Naive thymus-derived CD8-positive, alpha-beta T cell (primary cell): ENCODE measurements at regions not wholly inside any gene's neighbourhood (a gene's known extent, or its start where the extent isn't known, plus 50 kb on each side); places are given as distances from the start of the nearest gene placed in this dataset.

Experiments
- ATAC-seq, 2 donors: fragments of 150-1000 bp; cut with Tn5 transposase in 1 of 2; sonication (Bioruptor Pico), chemical (Tn5 transposase) in 1 of 2; 1 replicate in 1 of 2; 2 replicates in 1 of 2; pipeline ENCODE4 v1.10.0; 2021; ENCODE audit warnings: mild to moderate bottlenecking in 2 of 2, moderate library complexity in 2 of 2
- POLR2A ChIA-PET: fragments of 350-600 bp; sonication (Branson Sonifier 250); formaldehyde crosslinking; loops from one replicate; lab custom pipeline; 2021; ENCODE audit warnings: antibody characterized with exemption; lab: Charles Lee
- DNase-seq, 10 donors: peaks; one replicate each; pipeline versions ENCODE4 v3.0.0 to v3.0.0-alpha.2; 2020 to 2022
- H3K27ac Mint-ChIP-seq, 10 donors: one replicate each; pipeline ENCODE4 v1.8.0; 2020 to 2022; ENCODE audit warnings: mild to moderate bottlenecking in 10 of 10, mixed read lengths in 10 of 10, moderate library complexity in 4 of 10, inconsistent platforms in 1 of 10
- H3K27me3 Mint-ChIP-seq, 5 donors: one replicate each; pipeline ENCODE4 v1.8.0; 2021 to 2022; ENCODE audit warnings: mixed read lengths in 5 of 5
- H3K36me3 Mint-ChIP-seq, 3 donors: one replicate each; pipeline ENCODE4 v1.8.0; 2020 to 2022; ENCODE audit warnings: mixed read lengths in 3 of 3, mild to moderate bottlenecking in 2 of 3, inconsistent platforms in 1 of 3
- H3K4me1 Mint-ChIP-seq, 4 donors: one replicate each; pipeline ENCODE4 v1.8.0; 2021 to 2022; ENCODE audit warnings: mixed read lengths in 4 of 4
- H3K4me3 Mint-ChIP-seq, 10 donors: one replicate each; pipeline ENCODE4 v1.8.0; 2020 to 2022; ENCODE audit warnings: mild to moderate bottlenecking in 10 of 10, mixed read lengths in 10 of 10, moderate library complexity in 6 of 10, inconsistent platforms in 1 of 10
- H3K9me3 Mint-ChIP-seq, 9 donors: one replicate each; pipeline ENCODE4 v1.8.0; 2020 to 2022; ENCODE audit warnings: mixed read lengths in 9 of 9, mild to moderate bottlenecking in 3 of 9, inconsistent platforms in 1 of 9, moderate library complexity in 1 of 9

GRCh38 chr2:41498781-41499180, 549.0 kb upstream of the PKDCC start:
- ATAC-seq: no peak
- Mint-ChIP-seq H3K4me1 (no peaks in the 10 kb centered on the region), H3K9me3 (peaks cover 20 to 68% (median 42%) of the 10 kb centered on the region in 9 donors), H3K27ac (no peak overlapping the region), H3K36me3 (peaks cover 0 to 33% (median 9%) of the 10 kb centered on the region in 3 donors), H3K27me3 (peaks cover 0 to 3% (median 0%) of the 10 kb centered on the region in 5 donors), H3K4me3 (no peak overlapping the region)
- DNase-seq: no peak
- POLR2A ChIA-PET: no interaction called here

- no peaks in the 10 kb centered on the region for H3K4me1 Mint-ChIP-seq
- no peak overlapping the region for H3K27ac Mint-ChIP-seq
- peaks cover 2 to 48% (median 32%) of the 10 kb centered on the region in 9 donors for H3K9me3 Mint-ChIP-seq
- POLR2A ChIA-PET: no interaction called here
- H3K27me3 Mint-ChIP-seq: peaks cover 0 to 3% (median 0%) of the 10 kb centered on the region in 5 donors
- H3K4me3 Mint-ChIP-seq: no peak overlapping the region
- peaks cover 0 to 14% (median 2%) of the 10 kb centered on the region in 3 donors for H3K36me3 Mint-ChIP-seq
- ATAC-seq (no peak), DNase-seq (no peak)
Measured at GRCh38 chr2:41500895-41501294, 546.9 kb upstream of the PKDCC start.

- DNase-seq: no peak
- Mint-ChIP-seq H3K36me3 (peaks cover 0 to 5% (median 0%) of the 10 kb centered on the region in 3 donors), H3K4me3 (no peak overlapping the region), H3K4me1 (no peaks in the 10 kb centered on the region), H3K27me3 (peaks cover 0 to 3% (median 0%) of the 10 kb centered on the region in 5 donors), H3K9me3 (peaks cover 0 to 29% (median 24%) of the 10 kb centered on the region in 9 donors), H3K27ac (no peak overlapping the region)
- ATAC-seq: no peak
- POLR2A ChIA-PET: no interaction called here
Measured at GRCh38 chr2:41502752-41503151, 545.1 kb upstream of the PKDCC start.

GRCh38 chr2:41504532-41504931, 543.3 kb upstream of the PKDCC start:
- Mint-ChIP-seq H3K9me3 (peaks cover 0 to 20% (median 16%) of the 10 kb centered on the region in 9 donors), H3K4me3 (no peak overlapping the region), H3K4me1 (no peaks in the 10 kb centered on the region), H3K27ac (no peak overlapping the region), H3K27me3 (peaks cover 0 to 3% (median 0%) of the 10 kb centered on the region in 5 donors), H3K36me3 (peaks cover 0 to 5% (median 0%) of the 10 kb centered on the region in 3 donors)
- DNase-seq (no peak), ATAC-seq (no peak)
- POLR2A ChIA-PET: no interaction called here

- POLR2A ChIA-PET: no interaction called here
- H3K4me3 Mint-ChIP-seq: no peak overlapping the region
- ATAC-seq: no peak
- H3K36me3 Mint-ChIP-seq: no peaks in the 10 kb centered on the region
- no peak for DNase-seq
- peaks cover 0 to 3% (median 0%) of the 10 kb centered on the region in 9 donors for H3K9me3 Mint-ChIP-seq
- H3K27me3 Mint-ChIP-seq: peaks cover 0 to 4% (median 0%) of the 10 kb centered on the region in 5 donors
- no peaks in the 10 kb centered on the region for H3K4me1 Mint-ChIP-seq
- H3K27ac Mint-ChIP-seq: no peak overlapping the region
Measured at GRCh38 chr2:41510108-41510507, 537.7 kb upstream of the PKDCC start.

- peaks cover 0 to 2% (median 0%) of the 10 kb centered on the region in 5 donors for H3K27me3 Mint-ChIP-seq
- POLR2A ChIA-PET: no interaction called here
- H3K4me1 Mint-ChIP-seq: no peaks in the 10 kb centered on the region
Measured at GRCh38 chr2:41521211-41521610, 526.6 kb upstream of the PKDCC start.

GRCh38 chr2:41527525-41528323, 520.1 kb upstream of the PKDCC start:
- peaks cover 0 to 13% (median 5%) of the 10 kb centered on the region in 9 donors for H3K9me3 Mint-ChIP-seq
- H3K4me3 Mint-ChIP-seq: no peak overlapping the region
- POLR2A ChIA-PET: no interaction called here
- no peaks in the 10 kb centered on the region for H3K36me3 Mint-ChIP-seq
- no peak overlapping the region for H3K27ac Mint-ChIP-seq
- DNase-seq (no peak), ATAC-seq (no peak)
- no peaks in the 10 kb centered on the region for H3K27me3 Mint-ChIP-seq
- H3K4me1 Mint-ChIP-seq: no peaks in the 10 kb centered on the region

More at GRCh38 chr2:41521211-41521610, 526.6 kb upstream of the PKDCC start:
- ATAC-seq: no peak
- H3K27ac Mint-ChIP-seq: no peak overlapping the region
- DNase-seq: no peak
- H3K9me3 Mint-ChIP-seq: peaks cover 0 to 7% (median 0%) of the 10 kb centered on the region in 9 donors
- H3K36me3 Mint-ChIP-seq: no peaks in the 10 kb centered on the region
- H3K4me3 Mint-ChIP-seq: no peak overlapping the region

GRCh38 chr2:41535575-41535974, 512.2 kb upstream of the PKDCC start:
- H3K27ac Mint-ChIP-seq: no peak overlapping the region
- no peaks in the 10 kb centered on the region for H3K4me1 Mint-ChIP-seq
- no peak overlapping the region for H3K4me3 Mint-ChIP-seq
- peaks cover 0 to 11% (median 6%) of the 10 kb centered on the region in 9 donors for H3K9me3 Mint-ChIP-seq
- DNase-seq (no peak), ATAC-seq (no peak)
- POLR2A ChIA-PET: no interaction called here
- H3K27me3 Mint-ChIP-seq: no peaks in the 10 kb centered on the region
- no peaks in the 10 kb centered on the region for H3K36me3 Mint-ChIP-seq

GRCh38 chr2:41540272-41540998, 507.4 kb upstream of the PKDCC start:
- Mint-ChIP-seq H3K36me3 (no peaks in the 10 kb centered on the region), H3K9me3 (peaks cover 0 to 4% (median 2%) of the 10 kb centered on the region in 9 donors), H3K27ac (no peak overlapping the region), H3K27me3 (no peaks in the 10 kb centered on the region), H3K4me3 (no peak overlapping the region), H3K4me1 (no peaks in the 10 kb centered on the region)
- ATAC-seq (no peak), DNase-seq (no peak)
- POLR2A ChIA-PET: no interaction called here

- H3K9me3 Mint-ChIP-seq: peaks cover 0 to 3% (median 0%) of the 10 kb centered on the region in 9 donors
- H3K36me3 Mint-ChIP-seq: no peaks in the 10 kb centered on the region
- no peaks in the 10 kb centered on the region for H3K4me1 Mint-ChIP-seq
- no peak overlapping the region for H3K27ac Mint-ChIP-seq
- H3K4me3 Mint-ChIP-seq: no peak overlapping the region
- H3K27me3 Mint-ChIP-seq: no peaks in the 10 kb centered on the region
- ATAC-seq: no peak
- POLR2A ChIA-PET: no interaction called here
- no peak for DNase-seq
Measured at GRCh38 chr2:41543726-41544125, 504.1 kb upstream of the PKDCC start.

GRCh38 chr2:41544709-41545108, 503.1 kb upstream of the PKDCC start:
- Mint-ChIP-seq H3K4me1 (no peaks in the 10 kb centered on the region), H3K27ac (no peak overlapping the region), H3K27me3 (no peaks in the 10 kb centered on the region), H3K9me3 (peaks cover 0 to 3% (median 0%) of the 10 kb centered on the region in 9 donors), H3K36me3 (no peaks in the 10 kb centered on the region), H3K4me3 (no peak overlapping the region)
- ATAC-seq: no peak
- POLR2A ChIA-PET: no interaction called here
- no peak for DNase-seq

- H3K9me3 Mint-ChIP-seq: peaks cover 0 to 3% (median 0%) of the 10 kb centered on the region in 9 donors
Measured at GRCh38 chr2:41546031-41546430, 501.8 kb upstream of the PKDCC start.

GRCh38 chr2:41568648-41569047, 479.2 kb upstream of the PKDCC start:
- Mint-ChIP-seq H3K4me3 (no peak overlapping the region), H3K9me3 (peaks cover 0 to 13% (median 4%) of the 10 kb centered on the region in 9 donors), H3K36me3 (no peaks in the 10 kb centered on the region), H3K4me1 (no peaks in the 10 kb centered on the region), H3K27me3 (peaks cover 3 to 18% (median 5%) of the 10 kb centered on the region in 5 donors), H3K27ac (no peak overlapping the region)
- DNase-seq (no peak), ATAC-seq (no peak)
- POLR2A ChIA-PET: no interaction called here

More at GRCh38 chr2:41546031-41546430, 501.8 kb upstream of the PKDCC start:
- no peak for ATAC-seq
- DNase-seq: no peak
- Mint-ChIP-seq H3K27ac (no peak overlapping the region), H3K4me1 (no peaks in the 10 kb centered on the region), H3K4me3 (no peak overlapping the region), H3K27me3 (no peaks in the 10 kb centered on the region), H3K36me3 (no peaks in the 10 kb centered on the region)
- POLR2A ChIA-PET: no interaction called here
